BE2C (cell line): ENCODE measurements at regions not wholly inside any gene's neighbourhood (a gene's known extent, or its start where the extent isn't known, plus 50 kb on each side); places are given as distances from the start of the nearest gene placed in this dataset.

Source experiments
- DNase-seq: peaks from one replicate; pipeline ENCODE4 v3.0.0-alpha.2; 2020
- H3K27me3 ChIP-seq: fragments of 250-450 bp; sonication (Bioruptor Pico); 2 replicates; pipeline ENCODE4 v1.5.1; 2020; ENCODE audit warnings: mild to moderate bottlenecking
- H3K36me3 ChIP-seq: fragments of 250-450 bp; sonication (Bioruptor Pico); 2 replicates; pipeline ENCODE4 v1.5.1; 2020; ENCODE audit warnings: mild to moderate bottlenecking
- H3K4me1 ChIP-seq: fragments of 250-450 bp; sonication (Bioruptor Pico); 2 replicates; pipeline ENCODE4 v1.5.1; 2020
- H3K4me3 ChIP-seq: 2 replicates; pipeline ENCODE4 v1.5.1; 2011; ENCODE audit warnings: low read depth, low read length
- H3K9me3 ChIP-seq: fragments of 250-450 bp; sonication (Bioruptor Pico); 2 replicates; pipeline ENCODE4 v1.5.1; 2020
- CTCF ChIP-seq: IDR thresholded peaks from 2 replicates; pipeline ENCODE4 v1.5.1; 2012; ENCODE audit warnings: mild to moderate bottlenecking, low read depth, low read length

- H3K36me3 ChIP-seq, result no peaks in the 10 kb centered on the region
- TF ChIP-seq CTCF, result no peak
- H3K27me3 ChIP-seq, result no peaks in the 10 kb centered on the region
- H3K9me3 ChIP-seq, result no peaks in the 10 kb centered on the region; the same call in 1 of the 2 replicates
- DNase-seq, result no peak
- no peak overlapping the region for H3K4me3 ChIP-seq
- no peaks in the 10 kb centered on the region for H3K4me1 ChIP-seq
These were observed 224.1 kb upstream of the RIOK2 start for GRCh38 chr5:97406946-97407676.

GRCh38 chr5:97408331-97408730, 225.3 kb upstream of the RIOK2 start:
- DNase-seq, result no peak
- Histone ChIP-seq H3K27me3 (no peaks in the 10 kb centered on the region), H3K4me1 (no peaks in the 10 kb centered on the region), H3K9me3 (no peaks in the 10 kb centered on the region), H3K4me3 (no peak overlapping the region), H3K36me3 (no peaks in the 10 kb centered on the region)
- TF ChIP-seq CTCF, result no peak

GRCh38 chr5:97412959-97413358, 229.9 kb upstream of the RIOK2 start:
- no peaks in the 10 kb centered on the region for H3K4me1 ChIP-seq

GRCh38 chr5:97417986-97418385, 234.9 kb upstream of the RIOK2 start:
- no peak for DNase-seq
- no peaks in the 10 kb centered on the region for H3K4me1 ChIP-seq
- H3K4me3 ChIP-seq, result no peak overlapping the region
- H3K27me3 ChIP-seq, result no peaks in the 10 kb centered on the region
- TF ChIP-seq CTCF, result no peak
- no peaks in the 10 kb centered on the region for H3K36me3 ChIP-seq
- no peaks in the 10 kb centered on the region for H3K9me3 ChIP-seq

More at GRCh38 chr5:97412959-97413358, 229.9 kb upstream of the RIOK2 start:
- DNase-seq, result no peak
- TF ChIP-seq CTCF, result no peak
- no peaks in the 10 kb centered on the region for H3K27me3 ChIP-seq
- no peaks in the 10 kb centered on the region for H3K9me3 ChIP-seq
- H3K36me3 ChIP-seq, result no peaks in the 10 kb centered on the region
- H3K4me3 ChIP-seq, result no peak overlapping the region

- TF ChIP-seq CTCF, result no peak
- no peak for DNase-seq
- Histone ChIP-seq H3K4me3 (no peak overlapping the region), H3K9me3 (no peaks in the 10 kb centered on the region; the same call in 1 of the 2 replicates), H3K27me3 (no peaks in the 10 kb centered on the region), H3K4me1 (no peaks in the 10 kb centered on the region), H3K36me3 (no peaks in the 10 kb centered on the region)
These were observed 235.4 kb upstream of the RIOK2 start for GRCh38 chr5:97418462-97418861.

DNA sequence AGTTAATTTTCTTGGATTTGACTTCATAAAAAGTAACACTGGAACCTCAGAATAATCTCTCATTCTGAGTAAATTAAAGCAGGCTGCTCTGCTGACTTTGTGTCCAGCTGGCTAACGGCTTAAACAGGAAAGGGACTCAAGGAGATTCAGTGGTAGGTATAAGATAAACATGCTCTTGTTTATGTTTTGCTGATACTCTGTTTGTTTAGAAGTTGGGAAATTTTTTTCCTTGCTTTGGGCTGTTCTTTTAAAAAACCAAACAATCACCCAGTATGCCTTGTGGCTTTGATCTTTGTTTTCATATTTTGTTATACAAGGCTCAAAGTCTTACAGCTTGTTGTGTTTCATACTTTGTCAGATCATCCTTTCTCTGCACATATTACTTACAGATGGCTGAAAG, 237.6 kb upstream of the RIOK2 start:
- Histone ChIP-seq H3K27me3 (no peaks in the 10 kb centered on the region), H3K4me1 (no peaks in the 10 kb centered on the region), H3K9me3 (no peaks in the 10 kb centered on the region; the same call in 1 of the 2 replicates), H3K36me3 (no peaks in the 10 kb centered on the region), H3K4me3 (no peak overlapping the region)
- DNase-seq, result no peak
- TF ChIP-seq CTCF, result no peak
